KMS-11 (cell line): ENCODE measurements at regions not wholly inside any gene's neighbourhood (a gene's known extent, or its start where the extent isn't known, plus 50 kb on each side); places are given as distances from the start of the nearest gene placed in this dataset.

Source experiments
- H2AFZ ChIP-seq: fragments of 200-600 bp; sonication (generic); 2 replicates; pipeline ENCODE4 v1.6.1; 2016; ENCODE audit warnings: antibody characterized with exemption, mixed run types, low read depth
- H3K27ac ChIP-seq: fragments of 200-600 bp; sonication (generic); 2 replicates; pipeline ENCODE4 v1.6.1; 2016; ENCODE audit warnings: mild to moderate bottlenecking, mixed run types
- H3K27me3 ChIP-seq: fragments of 200-600 bp; sonication (generic); 2 replicates; pipeline ENCODE4 v1.6.1; 2017; ENCODE audit warnings: mild to moderate bottlenecking, low read depth, mixed run types, moderate library complexity; ENCODE audit not compliant: insufficient read depth
- H3K36me3 ChIP-seq: fragments of 200-600 bp; sonication (generic); 2 replicates; pipeline ENCODE4 v1.6.1; 2017; ENCODE audit warnings: mild to moderate bottlenecking, mixed run types; ENCODE audit not compliant: insufficient read depth
- H3K4me1 ChIP-seq: fragments of 200-600 bp; sonication (generic); 2 replicates; pipeline ENCODE4 v1.6.1; 2016; ENCODE audit warnings: mild to moderate bottlenecking, low read depth, mixed run types; ENCODE audit not compliant: poor library complexity, severe bottlenecking
- H3K4me2 ChIP-seq: fragments of 200-600 bp; sonication (generic); 2 replicates; pipeline ENCODE4 v1.7.0; 2016; ENCODE audit warnings: mild to moderate bottlenecking, mixed run types
- H3K4me3 ChIP-seq: fragments of 200-600 bp; sonication (generic); IDR thresholded peaks from 2 replicates; pipeline ENCODE4 v1.6.1; 2017; ENCODE audit warnings: low read depth, low read length, mixed read lengths; ENCODE audit not compliant: insufficient read depth
- H3K79me2 ChIP-seq: fragments of 200-600 bp; sonication (generic); 2 replicates; pipeline ENCODE4 v1.6.1; 2016; ENCODE audit warnings: low read depth, mixed run types; ENCODE audit not compliant: insufficient read depth
- H3K9ac ChIP-seq: fragments of 200-600 bp; sonication (generic); 2 replicates; pipeline ENCODE4 v1.6.1; 2016; ENCODE audit warnings: mild to moderate bottlenecking, mixed run types
- H4K20me1 ChIP-seq: fragments of 200-600 bp; sonication (generic); 2 replicates; pipeline ENCODE4 v1.6.1; 2016; ENCODE audit warnings: mild to moderate bottlenecking, mixed run types; ENCODE audit not compliant: insufficient read depth
- TF ChIP-seq, protein P1 (sequence below): fragments of 200-600 bp; sonication (generic); conservative IDR thresholded peaks from 2 replicates; pipeline ENCODE4 v1.6.1; 2017; ENCODE audit warnings: low read depth, mild to moderate bottlenecking, antibody characterized with exemption, low read length, moderate library complexity, mixed read lengths

DNA sequence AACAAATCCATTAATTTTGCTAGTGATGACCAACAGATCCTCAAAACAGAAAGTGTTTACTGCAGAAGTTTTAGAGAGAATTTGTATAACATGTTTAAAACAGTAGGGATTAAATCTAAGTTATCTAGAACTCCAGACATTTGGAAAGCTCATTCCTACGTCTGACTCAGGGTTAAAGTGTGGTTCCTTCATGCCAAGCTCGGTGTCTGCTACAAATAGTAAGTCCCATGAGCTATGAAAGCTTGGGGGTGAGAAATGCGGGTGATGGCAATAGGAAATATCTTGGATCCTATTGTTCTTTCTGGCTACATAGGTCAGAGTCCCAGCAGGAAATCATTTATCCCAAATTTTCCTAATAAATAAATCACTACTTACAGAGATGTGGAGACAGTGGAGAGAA is 867.1 kb downstream of the UQCRFS1 start:
- Histone ChIP-seq H3K9ac (no peak overlapping the region), H2AFZ (no peak overlapping the region), H3K27ac (no peak overlapping the region), H3K36me3 (no peaks in the 10 kb centered on the region), H3K4me3 (no peak overlapping the region), H3K79me2 (no peaks in the 10 kb centered on the region), H4K20me1 (no peaks in the 10 kb centered on the region), H3K4me1 (no peaks in the 10 kb centered on the region), H3K27me3 (no peaks in the 10 kb centered on the region), H3K4me2 (no peak overlapping the region)
- TF ChIP-seq, protein P1, sequence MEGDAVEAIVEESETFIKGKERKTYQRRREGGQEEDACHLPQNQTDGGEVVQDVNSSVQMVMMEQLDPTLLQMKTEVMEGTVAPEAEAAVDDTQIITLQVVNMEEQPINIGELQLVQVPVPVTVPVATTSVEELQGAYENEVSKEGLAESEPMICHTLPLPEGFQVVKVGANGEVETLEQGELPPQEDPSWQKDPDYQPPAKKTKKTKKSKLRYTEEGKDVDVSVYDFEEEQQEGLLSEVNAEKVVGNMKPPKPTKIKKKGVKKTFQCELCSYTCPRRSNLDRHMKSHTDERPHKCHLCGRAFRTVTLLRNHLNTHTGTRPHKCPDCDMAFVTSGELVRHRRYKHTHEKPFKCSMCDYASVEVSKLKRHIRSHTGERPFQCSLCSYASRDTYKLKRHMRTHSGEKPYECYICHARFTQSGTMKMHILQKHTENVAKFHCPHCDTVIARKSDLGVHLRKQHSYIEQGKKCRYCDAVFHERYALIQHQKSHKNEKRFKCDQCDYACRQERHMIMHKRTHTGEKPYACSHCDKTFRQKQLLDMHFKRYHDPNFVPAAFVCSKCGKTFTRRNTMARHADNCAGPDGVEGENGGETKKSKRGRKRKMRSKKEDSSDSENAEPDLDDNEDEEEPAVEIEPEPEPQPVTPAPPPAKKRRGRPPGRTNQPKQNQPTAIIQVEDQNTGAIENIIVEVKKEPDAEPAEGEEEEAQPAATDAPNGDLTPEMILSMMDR = no peak

GRCh38 chr19:28341810-28342350 is 871.1 kb downstream of the UQCRFS1 start:
- no peaks in the 10 kb centered on the region for H3K79me2 ChIP-seq
- H3K4me2 ChIP-seq = no peak overlapping the region
- no peaks in the 10 kb centered on the region for H3K27me3 ChIP-seq
- H3K9ac ChIP-seq = no peak overlapping the region
- H3K27ac ChIP-seq = no peak overlapping the region
- TF ChIP-seq, protein P1 = no peak
- H3K4me1 ChIP-seq = no peaks in the 10 kb centered on the region
- H2AFZ ChIP-seq = no peak overlapping the region
- no peaks in the 10 kb centered on the region for H4K20me1 ChIP-seq
- no peaks in the 10 kb centered on the region for H3K36me3 ChIP-seq
- H3K4me3 ChIP-seq = no peak overlapping the region

DNA sequence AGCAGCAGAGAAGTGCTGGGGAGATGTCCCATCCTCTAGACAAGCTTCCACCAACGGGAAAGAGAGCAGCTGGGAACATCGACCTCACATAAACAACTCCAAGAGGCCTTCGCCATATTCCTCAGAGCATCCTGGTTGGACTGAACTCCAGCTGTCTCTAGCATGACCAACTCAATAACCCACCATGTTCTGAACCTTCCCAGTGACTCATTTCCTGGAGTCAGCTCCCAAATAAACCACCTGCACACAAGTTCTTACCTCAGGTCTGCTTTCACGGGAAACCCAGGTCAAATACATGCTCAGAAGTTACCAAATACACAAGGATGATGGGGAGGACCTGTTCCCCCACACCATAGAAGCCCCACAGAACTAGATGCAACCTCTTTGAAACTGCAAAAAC is 878.5 kb downstream of the UQCRFS1 start:
- H2AFZ ChIP-seq = no peak overlapping the region
- H3K4me3 ChIP-seq = no peak overlapping the region
- H3K27ac ChIP-seq = no peak overlapping the region
- no peak overlapping the region for H3K4me2 ChIP-seq
- TF ChIP-seq, protein P1 = no peak
- H3K9ac ChIP-seq = no peak overlapping the region
- H3K36me3 ChIP-seq = no peaks in the 10 kb centered on the region
- no peaks in the 10 kb centered on the region for H3K4me1 ChIP-seq
- H4K20me1 ChIP-seq = no peaks in the 10 kb centered on the region
- no peaks in the 10 kb centered on the region for H3K79me2 ChIP-seq
- no peaks in the 10 kb centered on the region for H3K27me3 ChIP-seq

DNA sequence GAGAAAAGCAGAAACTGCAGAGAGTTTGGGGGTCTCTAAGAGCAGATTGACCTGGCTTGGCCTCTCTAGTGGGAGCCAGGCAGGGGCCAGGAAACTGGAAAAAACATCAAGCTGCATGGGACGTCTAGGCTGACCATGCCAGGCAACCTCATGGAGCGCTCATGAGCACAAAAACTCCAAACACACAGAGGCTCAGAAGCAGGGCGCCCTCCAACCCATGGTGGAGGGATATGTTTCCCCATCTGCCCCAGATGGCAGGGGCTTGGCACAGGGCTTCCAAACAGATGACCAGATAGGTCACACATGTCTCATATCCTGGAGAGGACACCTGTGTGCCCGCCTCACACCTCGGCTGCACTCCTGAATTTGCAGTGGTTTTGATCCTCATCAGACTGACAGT is 879.0 kb downstream of the UQCRFS1 start:
- Histone ChIP-seq H3K27me3 (no peaks in the 10 kb centered on the region), H3K9ac (no peak overlapping the region), H3K4me3 (no peak overlapping the region), H3K27ac (no peak overlapping the region), H4K20me1 (no peaks in the 10 kb centered on the region), H3K79me2 (no peaks in the 10 kb centered on the region), H3K36me3 (no peaks in the 10 kb centered on the region), H2AFZ (no peak overlapping the region), H3K4me2 (no peak overlapping the region), H3K4me1 (no peaks in the 10 kb centered on the region)
- TF ChIP-seq, protein P1 = no peak

- Histone ChIP-seq H3K36me3 (no peaks in the 10 kb centered on the region), H3K27me3 (no peaks in the 10 kb centered on the region), H3K27ac (no peak overlapping the region), H3K4me1 (no peaks in the 10 kb centered on the region), H3K79me2 (no peaks in the 10 kb centered on the region), H3K4me3 (no peak overlapping the region), H2AFZ (no peak overlapping the region), H3K9ac (no peak overlapping the region), H4K20me1 (no peaks in the 10 kb centered on the region), H3K4me2 (no peak overlapping the region)
- TF ChIP-seq, protein P1 = no peak
Observed at GRCh38 chr19:28332886-28333285, 880.1 kb downstream of the UQCRFS1 start.
